Activated T-cell treated with anti-CD3 and anti-CD28 coated beads, Interleukin-2, amount 50 U/mL, for 72 hours (primary cell): ENCODE measurements at regions not wholly inside any gene's neighbourhood (a gene's known extent, or its start where the extent isn't known, plus 50 kb on each side); places are given as distances from the start of the nearest gene placed in this dataset.
"Not testable (repeated sequence)": the region's sequence is repeated elsewhere in the genome, so short reads cannot be mapped to it uniquely, and the experiment has no call there.

Source experiments
- ATAC-seq, 2 donors: fragments of 150-1000 bp; cut with Tn5 transposase; replicated peaks in 1 of 2; 2 replicates each; pipeline ENCODE4 v1.10.0; 2021; ENCODE audit warnings: moderate library complexity in 2 of 2, mild to moderate bottlenecking in 1 of 2
- DNase-seq, 2 donors: peaks; one replicate each; pipeline ENCODE4 v3.0.0; 2021 to 2022; ENCODE audit warnings: mixed read lengths in 1 of 2
- H3K27ac Mint-ChIP-seq: one replicate; pipeline ENCODE4 v1.8.0; 2022; ENCODE audit warnings: mild to moderate bottlenecking, moderate library complexity, mixed read lengths
- H3K27me3 Mint-ChIP-seq: one replicate; pipeline ENCODE4 v1.8.0; 2022; ENCODE audit warnings: low read depth, mixed read lengths
- H3K36me3 Mint-ChIP-seq, 2 donors: one replicate each; pipeline ENCODE4 v1.8.0; 2022; ENCODE audit warnings: mixed read lengths in 2 of 2, mild to moderate bottlenecking in 1 of 2; ENCODE audit not compliant: insufficient read depth in 2 of 2
- H3K4me1 Mint-ChIP-seq: one replicate; pipeline ENCODE4 v1.8.0; 2022; ENCODE audit warnings: low read depth, mixed read lengths
- H3K4me3 Mint-ChIP-seq, 2 donors: one replicate each; pipeline ENCODE4 v1.8.0; 2022; ENCODE audit warnings: mild to moderate bottlenecking in 2 of 2, mixed read lengths in 2 of 2, moderate library complexity in 2 of 2
- H3K9me3 Mint-ChIP-seq, 2 donors: one replicate each; pipeline ENCODE4 v1.8.0; 2022; ENCODE audit warnings: mixed read lengths in 2 of 2

- not testable (repeated sequence) for H3K27me3 Mint-ChIP-seq, H3K4me3 Mint-ChIP-seq, H3K27ac Mint-ChIP-seq, H3K36me3 Mint-ChIP-seq, H3K9me3 Mint-ChIP-seq, DNase-seq, H3K4me1 Mint-ChIP-seq, ATAC-seq
Measured at GRCh38 chr7:101679653-101680173, 50.6 kb upstream of the MYL10 start.

GRCh38 chr7:101680406-101681145 is 51.5 kb upstream of the MYL10 start:
- H3K4me1 Mint-ChIP-seq, result no peaks in the 10 kb centered on the region
- no peaks in the 10 kb centered on the region for H3K27me3 Mint-ChIP-seq
- no peaks in the 10 kb centered on the region for H3K36me3 Mint-ChIP-seq
- no peak for DNase-seq
- no peaks in the 10 kb centered on the region for H3K9me3 Mint-ChIP-seq
- no peak for ATAC-seq
- no peak overlapping the region for H3K27ac Mint-ChIP-seq
- H3K4me3 Mint-ChIP-seq, result no peak overlapping the region

GRCh38 chr7:101681170-101682007 is 52.3 kb upstream of the MYL10 start:
- no peaks in the 10 kb centered on the region for H3K4me1 Mint-ChIP-seq
- H3K27me3 Mint-ChIP-seq, result no peaks in the 10 kb centered on the region
- DNase-seq (no peak), ATAC-seq (no peak)
- H3K36me3 Mint-ChIP-seq, result no peaks in the 10 kb centered on the region
- H3K27ac Mint-ChIP-seq, result no peak overlapping the region
- no peak overlapping the region for H3K4me3 Mint-ChIP-seq
- H3K9me3 Mint-ChIP-seq, result no peaks in the 10 kb centered on the region

- no peaks in the 10 kb centered on the region for H3K36me3 Mint-ChIP-seq
Measured at GRCh38 chr7:101684983-101685330, 55.9 kb upstream of the MYL10 start.

GRCh38 chr7:101686030-101686429 is 56.9 kb upstream of the MYL10 start:
- no peak for DNase-seq
- Mint-ChIP-seq H3K36me3 (no peaks in the 10 kb centered on the region), H3K4me1 (no peaks in the 10 kb centered on the region), H3K27ac (no peak overlapping the region), H3K27me3 (peaks cover 8% of the 10 kb centered on the region), H3K4me3 (no peak overlapping the region), H3K9me3 (no peaks in the 10 kb centered on the region)
- ATAC-seq, result no peak

More at GRCh38 chr7:101684983-101685330, 55.9 kb upstream of the MYL10 start:
- no peak for DNase-seq
- H3K27me3 Mint-ChIP-seq, result peaks cover 8% of the 10 kb centered on the region
- no peak overlapping the region for H3K27ac Mint-ChIP-seq
- no peak overlapping the region for H3K4me3 Mint-ChIP-seq
- no peaks in the 10 kb centered on the region for H3K4me1 Mint-ChIP-seq
- ATAC-seq, result no peak
- H3K9me3 Mint-ChIP-seq, result no peaks in the 10 kb centered on the region

- DNase-seq, result no peak
- no peak for ATAC-seq
- Mint-ChIP-seq H3K4me3 (no peak overlapping the region), H3K27ac (no peak overlapping the region), H3K27me3 (peaks cover 8% of the 10 kb centered on the region), H3K36me3 (no peaks in the 10 kb centered on the region), H3K4me1 (no peaks in the 10 kb centered on the region), H3K9me3 (no peaks in the 10 kb centered on the region)
Measured at GRCh38 chr7:101687081-101687480, 58.0 kb upstream of the MYL10 start.

GRCh38 chr7:101687791-101688182 is 58.7 kb upstream of the MYL10 start:
- Mint-ChIP-seq H3K27me3 (peaks cover 8% of the 10 kb centered on the region), H3K4me1 (no peaks in the 10 kb centered on the region), H3K4me3 (no peak overlapping the region), H3K27ac (no peak overlapping the region), H3K36me3 (no peaks in the 10 kb centered on the region), H3K9me3 (no peaks in the 10 kb centered on the region)
- DNase-seq (no peak), ATAC-seq (no peak)

GRCh38 chr7:101688183-101688831 is 59.2 kb upstream of the MYL10 start:
- Mint-ChIP-seq H3K27ac (no peak overlapping the region), H3K27me3 (peaks cover 8% of the 10 kb centered on the region), H3K9me3 (no peaks in the 10 kb centered on the region), H3K4me3 (peak overlapping the region in 1 of 2 donors; percentile 27), H3K4me1 (no peaks in the 10 kb centered on the region), H3K36me3 (no peaks in the 10 kb centered on the region)
- DNase-seq (peak; percentile 87 to 89), ATAC-seq (peak; percentile 93)

GRCh38 chr7:101688995-101689907 is 60.2 kb upstream of the MYL10 start:
- DNase-seq, result no peak
- H3K4me3 Mint-ChIP-seq, result peak overlapping the region in 1 of 2 donors; percentile 6
- H3K27me3 Mint-ChIP-seq, result peaks cover 8% of the 10 kb centered on the region
- no peak overlapping the region for H3K27ac Mint-ChIP-seq
- no peak for ATAC-seq
- no peaks in the 10 kb centered on the region for H3K36me3 Mint-ChIP-seq
- no peaks in the 10 kb centered on the region for H3K4me1 Mint-ChIP-seq
- no peaks in the 10 kb centered on the region for H3K9me3 Mint-ChIP-seq

- DNase-seq (no peak), ATAC-seq (no peak)
- Mint-ChIP-seq H3K9me3 (no peaks in the 10 kb centered on the region), H3K4me1 (no peaks in the 10 kb centered on the region), H3K36me3 (no peaks in the 10 kb centered on the region), H3K27me3 (peaks cover 8% of the 10 kb centered on the region), H3K4me3 (no peak overlapping the region), H3K27ac (no peak overlapping the region)
Measured at GRCh38 chr7:101690061-101690460, 61.0 kb upstream of the MYL10 start.

GRCh38 chr7:101691822-101692384 is 62.8 kb upstream of the MYL10 start:
- ATAC-seq, result no peak
- H3K4me3 Mint-ChIP-seq, result no peak overlapping the region
- no peaks in the 10 kb centered on the region for H3K36me3 Mint-ChIP-seq
- peaks cover 8% of the 10 kb centered on the region for H3K27me3 Mint-ChIP-seq
- no peaks in the 10 kb centered on the region for H3K9me3 Mint-ChIP-seq
- H3K4me1 Mint-ChIP-seq, result no peaks in the 10 kb centered on the region
- no peak for DNase-seq
- H3K27ac Mint-ChIP-seq, result no peak overlapping the region

GRCh38 chr7:101693498-101694091 is 64.5 kb upstream of the MYL10 start:
- H3K4me3 Mint-ChIP-seq, result no peak overlapping the region
- ATAC-seq, result no peak

More at GRCh38 chr7:101693498-101694091, 64.5 kb upstream of the MYL10 start:
- H3K9me3 Mint-ChIP-seq, result no peaks in the 10 kb centered on the region
- H3K27me3 Mint-ChIP-seq, result peaks cover 8% of the 10 kb centered on the region
- H3K27ac Mint-ChIP-seq, result no peak overlapping the region
- DNase-seq, result no peak
- H3K36me3 Mint-ChIP-seq, result no peaks in the 10 kb centered on the region
- no peaks in the 10 kb centered on the region for H3K4me1 Mint-ChIP-seq
